GM13976 (cell line): ENCODE measurements at regions not wholly inside any gene's neighbourhood (a gene's known extent, or its start where the extent isn't known, plus 50 kb on each side); places are given as distances from the start of the nearest gene placed in this dataset.
"Not testable (repeated sequence)": the region's sequence is repeated elsewhere in the genome, so short reads cannot be mapped to it uniquely, and the experiment has no call there.

ENCODE experiments used
- DNase-seq: peaks from one replicate; pipeline ENCODE4 v3.0.0; 2012; ENCODE audit warnings: low spot score
- in situ Hi-C: fragments of 300-500 bp; cut with MboI; formaldehyde crosslinking; loops from one replicate; pipeline ENCODE4 v1.12.0; 2022; ENCODE audit warnings: low sequenced_read_pairs, mixed read lengths, inconsistent platforms; ENCODE audit not compliant: unreplicated experiment
- TF ChIP-seq, protein P1 (sequence below): IDR thresholded peaks from 2 replicates; pipeline ENCODE4 v1.5.1; 2012; ENCODE audit warnings: borderline replicate concordance, mild to moderate bottlenecking; ENCODE audit not compliant: insufficient read depth; ENCODE audit errors: extremely low read depth, missing control alignments, control extremely low read depth

DNA sequence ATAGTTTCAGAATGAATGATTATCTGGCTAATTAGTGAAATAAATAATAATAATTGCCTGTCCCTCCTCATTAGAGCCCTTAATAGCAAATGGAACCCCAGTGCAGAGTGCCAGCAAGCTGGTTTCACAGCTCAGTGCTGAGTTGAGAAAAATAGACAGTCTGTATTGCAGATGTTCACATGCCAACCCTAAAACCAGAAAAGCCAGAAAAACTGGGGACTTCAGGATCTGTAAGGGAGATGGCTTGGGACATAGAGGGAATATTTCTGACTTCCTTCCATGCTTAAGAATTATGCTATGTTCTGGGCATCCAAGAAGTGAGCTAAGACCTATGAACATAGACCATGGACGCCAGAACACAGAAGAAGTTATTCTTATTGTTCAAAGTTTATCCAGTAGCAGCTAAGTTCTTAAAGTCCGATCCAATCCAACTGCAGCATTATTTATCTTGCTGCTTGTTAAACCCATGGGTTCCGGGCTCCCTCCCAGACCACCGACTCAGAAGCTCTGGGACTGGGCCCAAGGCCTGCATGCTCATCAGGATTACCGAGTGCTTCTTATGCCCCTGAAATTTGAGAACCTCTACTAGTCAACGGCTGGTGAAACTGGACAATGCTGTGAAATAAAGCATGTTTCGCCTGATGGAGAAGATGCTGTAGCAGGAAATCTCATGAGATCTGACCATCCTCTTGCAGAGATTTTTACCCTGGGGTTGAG is 158.3 kb downstream of the FOXB1 start:
- DNase-seq, result no peak
- TF ChIP-seq, protein P1, sequence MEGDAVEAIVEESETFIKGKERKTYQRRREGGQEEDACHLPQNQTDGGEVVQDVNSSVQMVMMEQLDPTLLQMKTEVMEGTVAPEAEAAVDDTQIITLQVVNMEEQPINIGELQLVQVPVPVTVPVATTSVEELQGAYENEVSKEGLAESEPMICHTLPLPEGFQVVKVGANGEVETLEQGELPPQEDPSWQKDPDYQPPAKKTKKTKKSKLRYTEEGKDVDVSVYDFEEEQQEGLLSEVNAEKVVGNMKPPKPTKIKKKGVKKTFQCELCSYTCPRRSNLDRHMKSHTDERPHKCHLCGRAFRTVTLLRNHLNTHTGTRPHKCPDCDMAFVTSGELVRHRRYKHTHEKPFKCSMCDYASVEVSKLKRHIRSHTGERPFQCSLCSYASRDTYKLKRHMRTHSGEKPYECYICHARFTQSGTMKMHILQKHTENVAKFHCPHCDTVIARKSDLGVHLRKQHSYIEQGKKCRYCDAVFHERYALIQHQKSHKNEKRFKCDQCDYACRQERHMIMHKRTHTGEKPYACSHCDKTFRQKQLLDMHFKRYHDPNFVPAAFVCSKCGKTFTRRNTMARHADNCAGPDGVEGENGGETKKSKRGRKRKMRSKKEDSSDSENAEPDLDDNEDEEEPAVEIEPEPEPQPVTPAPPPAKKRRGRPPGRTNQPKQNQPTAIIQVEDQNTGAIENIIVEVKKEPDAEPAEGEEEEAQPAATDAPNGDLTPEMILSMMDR, result no peak
- in situ Hi-C loops, result no loop called here

- in situ Hi-C loops, result no loop called here
- no peak for DNase-seq
- TF ChIP-seq, protein P1, result no peak
Measured at GRCh38 chr15:60162968-60163355, 158.9 kb downstream of the FOXB1 start.

- TF ChIP-seq, protein P1, result no peak
- DNase-seq, result no peak
- in situ Hi-C loops, result no loop called here
Measured at GRCh38 chr15:60165111-60165510, 161.0 kb downstream of the FOXB1 start.

- in situ Hi-C loops, result no loop called here
- DNase-seq, result no peak
- TF ChIP-seq, protein P1, result no peak
Measured at GRCh38 chr15:60172143-60172542, 168.0 kb downstream of the FOXB1 start.

GRCh38 chr15:60179786-60180391 is 175.8 kb downstream of the FOXB1 start:
- peak; percentile 38 for DNase-seq
- in situ Hi-C loops, result no loop called here
- TF ChIP-seq, protein P1, result peak; percentile 63

DNA sequence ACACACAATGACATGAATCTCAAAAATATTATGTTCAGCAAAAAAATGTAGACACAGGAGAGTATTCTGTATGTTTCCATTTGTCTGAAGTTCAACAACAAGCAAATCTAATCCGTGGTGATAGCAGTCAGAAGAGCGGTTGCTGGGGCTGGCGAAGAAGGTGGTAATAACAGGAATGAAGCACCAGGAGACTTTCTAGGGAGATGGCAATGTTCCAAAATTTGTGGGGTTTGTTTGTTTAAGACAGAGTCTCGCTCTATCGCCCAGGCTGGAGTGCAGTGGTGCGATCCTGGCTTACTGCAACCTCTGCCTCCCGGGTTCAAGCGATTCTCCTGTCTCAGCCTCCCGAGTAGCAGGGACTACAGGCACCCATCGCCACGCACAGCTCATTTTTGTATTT is 177.8 kb downstream of the FOXB1 start:
- DNase-seq, in situ Hi-C loops: not testable (repeated sequence)

- TF ChIP-seq, protein P1, result no peak
- in situ Hi-C loops, result no loop called here
- no peak for DNase-seq
Measured at GRCh38 chr15:60183366-60183765, 179.3 kb downstream of the FOXB1 start.
